Right renal pelvis (tissue), 4 donors: ENCODE measurements at regions not wholly inside any gene's neighbourhood (a gene's known extent, or its start where the extent isn't known, plus 50 kb on each side); places are given as distances from the start of the nearest gene placed in this dataset.

Experiments
- DNase-seq, 4 donors: peaks; one replicate each; pipeline ENCODE4 v3.0.0-alpha.2; 2013; ENCODE audit warnings: low read depth in 4 of 4, low spot score in 3 of 4, missing footprints in 1 of 4

DNA sequence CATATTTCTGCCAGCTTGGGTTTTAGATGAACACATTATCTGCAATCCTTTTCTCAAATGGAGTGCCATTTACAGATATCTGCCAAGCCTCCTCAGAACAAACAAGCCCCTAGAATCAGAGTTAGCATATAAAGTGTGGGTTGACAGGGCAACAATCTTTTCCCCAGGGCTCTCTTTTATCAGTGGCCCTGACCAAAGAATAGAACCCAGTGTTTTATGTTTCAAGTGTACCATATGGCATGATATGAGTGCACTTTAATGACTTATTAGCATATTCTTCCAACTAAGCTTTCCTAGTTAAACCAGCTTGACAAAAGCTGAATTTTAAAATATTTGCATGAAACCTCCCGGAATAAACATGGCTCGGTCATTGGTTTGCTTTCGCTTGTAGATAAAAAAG is 57.3 kb downstream of the EVX1 start:
- DNase-seq: no peak

DNA sequence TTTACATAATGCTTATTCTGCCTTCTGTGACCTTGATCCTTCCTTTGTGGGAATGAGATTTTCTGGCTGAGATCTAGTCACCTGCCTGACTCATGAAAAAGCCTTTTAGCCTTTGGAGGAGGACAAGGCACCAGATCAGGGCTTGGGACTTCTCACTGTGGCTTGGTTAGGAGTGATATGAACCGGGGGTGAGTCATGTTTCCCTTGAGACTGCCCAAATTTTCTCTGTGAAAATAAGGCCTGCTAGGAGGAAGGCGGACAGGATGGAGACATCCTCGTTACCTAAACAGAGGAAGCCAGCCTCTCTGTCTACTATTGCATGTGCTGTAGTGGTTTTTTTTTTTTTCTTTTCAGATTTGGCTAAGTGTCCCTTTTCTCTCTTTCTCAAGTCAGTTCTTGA is 57.8 kb downstream of the EVX1 start:
- DNase-seq: no peak

GRCh38 chr7:27302590-27302989 is 60.0 kb downstream of the EVX1 start:
- DNase-seq: no peak

- no peak for DNase-seq
These were observed 60.4 kb downstream of the EVX1 start for GRCh38 chr7:27303026-27303425.

DNA sequence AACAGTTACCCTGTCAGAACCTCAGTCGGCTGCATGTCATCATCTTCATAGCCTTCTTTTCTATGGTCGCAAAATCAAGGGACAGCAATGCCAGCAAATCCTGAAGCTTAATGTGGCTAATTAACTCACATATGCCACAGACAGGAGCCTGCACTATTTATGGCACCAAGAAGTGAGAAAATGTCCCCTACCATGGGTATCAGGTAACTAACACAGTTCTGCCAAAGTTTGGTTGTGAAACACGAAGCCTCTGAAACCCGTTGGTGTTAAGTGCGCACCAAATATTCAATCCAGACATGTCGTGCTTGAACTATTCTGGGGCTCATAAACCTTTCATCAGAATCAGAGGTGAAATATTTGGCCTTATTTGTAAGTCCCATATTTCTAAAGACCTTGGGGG is 63.3 kb downstream of the EVX1 start:
- DNase-seq: no peak

GRCh38 chr7:27312820-27313219 is 70.2 kb downstream of the EVX1 start:
- no peak for DNase-seq

GRCh38 chr7:27314111-27314510 is 71.5 kb downstream of the EVX1 start:
- peak in 1 of 4 donors; percentile 12 for DNase-seq

DNA sequence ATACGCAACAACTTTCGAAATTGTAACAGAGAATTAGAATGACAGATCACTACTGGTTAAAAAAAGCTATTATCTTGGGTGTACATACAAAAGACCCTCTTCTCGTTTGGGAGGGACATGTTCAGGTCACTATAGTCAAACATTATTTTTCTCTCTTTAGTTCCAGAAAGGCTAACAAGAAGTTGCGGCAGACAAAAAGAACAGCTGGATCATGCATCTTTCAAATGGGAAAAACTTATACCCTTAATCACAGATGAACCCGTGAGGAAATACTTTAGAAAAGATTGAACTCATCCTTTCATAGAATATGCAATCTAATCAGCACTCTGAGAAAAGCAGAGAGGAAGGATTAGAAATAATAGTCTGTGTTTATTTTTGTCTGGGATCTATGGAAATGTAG is 72.5 kb downstream of the EVX1 start:
- DNase-seq: no peak

- no peak for DNase-seq
These were observed 73.7 kb downstream of the EVX1 start for GRCh38 chr7:27316311-27316710.

- no peak for DNase-seq
These were observed 81.6 kb downstream of the EVX1 start for GRCh38 chr7:27324246-27324645.

DNA sequence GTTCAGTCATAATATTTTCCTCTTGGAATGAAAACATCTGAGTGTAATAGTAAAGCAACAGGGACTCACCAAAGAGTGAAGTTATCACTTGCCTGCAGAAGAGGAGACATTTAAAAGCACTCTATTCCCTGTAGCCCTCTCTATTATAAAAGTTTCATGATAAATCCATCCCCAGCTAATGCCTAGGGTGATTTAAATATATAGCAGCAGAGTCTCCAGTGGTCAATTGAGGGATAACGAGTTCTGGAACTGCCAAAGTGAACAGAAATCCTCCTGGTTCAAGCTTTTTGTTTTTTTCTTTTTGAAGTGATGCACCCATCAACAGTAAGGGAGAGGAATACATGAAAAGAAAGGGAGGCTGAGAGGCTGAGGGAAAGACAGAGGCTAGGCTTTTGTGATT is 87.3 kb downstream of the EVX1 start:
- no peak for DNase-seq

DNA sequence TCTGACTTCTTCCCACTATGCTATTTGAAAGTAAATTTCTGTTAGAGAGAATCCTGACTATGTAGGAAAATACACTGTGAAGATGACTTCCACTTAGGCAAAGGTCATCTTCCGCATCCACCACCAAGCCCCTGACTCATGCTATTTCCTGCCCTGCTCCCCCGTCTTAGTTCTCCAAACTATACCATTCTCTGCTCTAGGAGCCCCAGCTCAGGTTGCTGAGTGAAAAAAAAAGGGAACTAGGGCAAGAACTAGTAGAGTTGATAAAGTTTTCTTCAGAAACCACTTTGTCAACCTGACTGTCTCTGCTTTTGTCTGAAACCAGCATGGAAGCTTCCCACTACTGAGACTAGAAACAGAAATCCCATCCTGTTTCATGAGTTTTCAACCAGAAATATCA is 96.9 kb downstream of the EVX1 start:
- no peak for DNase-seq

DNA sequence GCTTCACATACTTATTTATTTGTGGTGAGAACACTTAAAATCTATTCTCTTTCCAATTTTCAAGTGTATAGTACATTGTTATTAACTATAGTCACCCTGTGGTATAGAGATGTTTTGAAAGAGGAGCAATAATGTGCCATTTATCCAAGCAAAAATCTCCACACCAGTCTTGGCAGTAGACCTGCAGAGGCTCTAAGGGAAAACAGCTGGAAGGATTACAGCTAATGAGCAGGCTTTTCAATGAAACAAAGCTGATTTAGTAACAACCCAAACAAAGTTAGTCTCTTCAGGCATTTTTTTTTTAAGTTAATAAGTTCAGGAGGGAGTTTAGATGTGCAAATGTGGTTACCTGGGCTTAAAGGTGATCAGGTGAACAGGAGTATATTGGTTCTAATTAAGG is 101.9 kb downstream of the EVX1 start:
- no peak for DNase-seq

DNA sequence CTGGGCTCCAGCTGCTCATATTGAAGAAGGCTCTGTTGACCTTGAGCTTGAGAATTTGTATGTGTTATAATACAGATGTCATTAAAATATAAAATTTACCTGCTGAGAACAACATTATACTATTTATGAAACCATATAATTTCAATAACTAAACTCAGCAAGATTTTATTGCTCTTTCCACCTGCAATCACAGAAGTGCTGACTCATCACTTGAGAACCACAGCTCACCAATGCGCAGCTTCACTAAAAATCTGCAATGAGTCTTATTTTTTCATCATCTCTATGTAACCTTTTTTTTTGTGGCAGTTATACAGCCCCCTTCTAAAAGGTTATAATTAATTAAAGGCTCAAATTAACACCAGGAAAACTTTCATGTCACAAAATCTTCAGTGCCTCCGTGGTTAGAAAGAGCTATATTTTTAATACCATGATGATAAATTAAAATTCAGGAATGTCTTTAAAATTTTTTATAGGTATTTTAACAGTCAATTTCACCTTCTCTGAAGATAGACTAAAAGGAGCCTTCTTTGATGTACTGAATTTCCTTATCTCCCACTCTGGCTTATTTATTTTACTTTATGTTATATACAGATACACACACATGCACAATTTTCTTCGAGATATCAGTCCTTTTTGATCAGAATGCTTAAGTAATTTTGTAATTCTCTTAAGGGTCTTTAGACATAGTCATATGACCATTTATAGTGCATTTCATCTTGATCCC is 102.7 kb downstream of the EVX1 start:
- no peak for DNase-seq

GRCh38 chr7:27345997-27346396 is 103.4 kb downstream of the EVX1 start:
- DNase-seq: no peak

DNA sequence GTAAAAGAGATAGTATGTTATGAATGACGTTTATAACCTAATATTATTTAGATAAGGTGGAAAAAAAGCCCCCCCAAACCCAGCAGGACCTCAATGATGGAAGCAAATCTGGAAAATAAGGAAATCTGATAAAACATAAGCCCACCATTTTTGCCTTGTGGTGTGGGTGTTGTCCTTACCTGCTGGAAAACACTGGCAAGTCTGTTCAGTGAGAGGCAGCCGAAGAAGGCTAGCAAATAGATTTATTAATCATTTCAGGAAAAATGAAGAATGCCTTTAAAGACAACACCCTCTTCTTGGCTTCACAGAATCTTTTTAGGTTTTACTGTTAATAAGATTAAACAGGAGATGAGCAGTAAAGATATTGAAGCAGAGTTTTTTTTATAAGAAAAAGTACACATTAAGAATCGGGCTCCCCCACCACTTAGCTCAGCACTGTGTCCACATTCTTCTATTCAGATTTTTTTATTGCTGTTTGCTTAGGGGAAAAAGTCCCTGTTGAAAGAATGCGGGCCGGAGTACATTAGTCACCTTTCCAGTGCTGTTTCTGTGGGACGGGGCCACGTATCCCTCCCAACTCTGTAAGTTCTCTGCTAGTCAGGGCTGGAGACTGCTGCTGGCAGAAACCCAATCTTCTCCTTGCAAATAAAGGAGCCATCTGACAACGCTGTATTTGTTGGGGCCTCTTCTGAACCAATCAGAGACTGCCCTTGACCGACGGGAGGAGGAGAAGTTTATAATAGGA is 104.1 kb downstream of the EVX1 start:
- DNase-seq: peak; percentile 12 to 24 (median 18)

DNA sequence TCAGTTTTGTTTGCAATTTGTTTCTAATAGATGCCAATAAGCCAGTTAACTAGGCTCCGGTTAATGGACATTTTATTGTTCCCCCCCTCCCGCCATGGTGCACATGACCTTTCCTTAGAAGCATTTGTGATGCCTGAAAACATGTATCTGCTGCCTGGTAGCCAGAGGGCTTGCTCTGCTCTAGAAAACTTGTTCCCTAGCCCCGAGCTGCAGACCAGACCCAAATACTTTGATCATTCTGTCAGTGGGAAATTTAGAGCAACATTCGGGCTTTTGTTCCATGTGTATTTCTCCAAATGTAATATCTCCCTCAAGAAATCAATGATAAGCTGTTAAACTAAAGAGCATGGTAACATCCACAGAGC is 104.7 kb downstream of the EVX1 start:
- no peak for DNase-seq

DNA sequence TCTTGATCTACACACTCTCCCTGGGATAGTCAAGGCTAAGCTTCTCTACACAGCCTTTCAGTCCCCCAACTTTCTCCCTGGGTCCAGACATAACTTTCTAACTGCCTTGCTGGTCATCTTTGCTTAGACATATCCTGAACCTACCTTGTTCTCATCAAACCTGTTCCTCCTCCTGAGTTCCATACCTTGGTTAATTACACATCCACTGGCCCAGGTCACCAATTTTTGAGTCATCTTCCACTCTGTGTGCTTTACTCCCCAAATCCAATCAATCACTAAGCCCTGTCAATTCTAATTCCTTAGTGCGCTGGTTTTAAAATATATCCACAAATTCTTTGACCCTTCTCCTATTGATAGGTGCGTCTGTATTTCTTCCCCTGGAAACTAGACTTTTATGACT is 107.0 kb downstream of the EVX1 start:
- DNase-seq: no peak

- DNase-seq: no peak
These were observed 108.5 kb downstream of the EVX1 start for GRCh38 chr7:27351137-27351536.

DNA sequence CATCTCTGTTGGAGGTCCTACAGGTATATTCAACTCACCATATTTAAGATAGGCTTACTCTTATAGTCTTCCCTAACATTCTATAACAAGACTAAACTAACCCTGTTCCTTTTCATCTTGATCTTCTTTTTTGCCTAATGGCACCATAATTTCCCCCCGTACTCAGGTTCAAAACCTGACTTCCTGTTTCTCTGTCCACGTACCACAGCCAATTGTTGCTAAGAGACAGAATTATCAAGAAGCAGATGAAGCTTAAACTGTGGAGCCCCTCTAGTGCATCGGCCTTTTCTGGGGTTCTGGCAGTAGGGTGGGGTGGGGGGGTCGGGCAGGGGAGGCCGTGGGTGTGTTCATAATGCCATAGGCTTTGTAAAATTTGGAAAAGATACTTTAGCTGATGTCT is 109.2 kb downstream of the EVX1 start:
- DNase-seq: no peak

DNA sequence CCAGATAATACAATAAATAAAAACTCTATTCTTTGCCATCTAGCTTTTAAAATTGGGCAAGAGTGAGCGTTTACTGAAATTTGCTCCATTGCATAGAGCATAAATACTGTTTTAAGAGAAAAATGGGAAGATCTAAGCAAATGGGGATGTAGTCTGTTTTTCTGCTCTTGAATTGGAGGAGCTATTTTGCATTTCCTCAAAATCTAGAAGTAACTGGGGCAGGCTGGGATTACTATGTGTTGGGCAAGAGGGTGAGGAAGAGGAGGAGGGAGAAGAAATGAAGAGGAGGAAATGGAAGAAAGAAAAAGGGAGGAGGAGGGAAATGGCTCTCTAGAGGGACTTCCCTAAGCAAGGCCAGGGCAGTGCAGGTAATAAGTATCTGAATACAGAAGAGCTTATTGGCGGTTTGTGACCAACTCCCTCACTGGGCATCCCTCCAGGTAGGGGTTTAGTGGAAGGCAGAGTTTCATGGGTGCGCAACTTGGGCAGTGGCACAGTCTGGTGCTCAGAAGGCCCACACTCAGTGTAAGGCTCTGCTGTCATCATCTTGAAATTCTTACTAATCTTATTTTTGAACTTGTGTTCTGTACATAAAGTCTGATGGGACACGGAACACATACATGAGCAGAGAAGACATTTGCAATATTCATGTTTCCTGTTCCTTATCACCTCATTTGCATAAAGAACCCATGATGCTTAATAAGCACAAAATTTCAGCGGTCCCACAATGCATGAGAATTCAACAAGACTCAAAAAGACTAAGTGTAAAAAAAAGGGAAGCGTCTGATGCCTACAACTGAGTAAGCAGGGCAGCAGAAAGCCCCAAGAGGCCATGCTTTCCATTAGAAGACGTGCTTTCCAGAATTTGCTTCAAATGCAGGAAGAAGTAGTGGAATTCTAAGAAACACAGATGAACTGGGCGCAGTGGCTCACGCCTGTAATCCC is 116.9 kb downstream of the EVX1 start:
- DNase-seq: no peak
